ENCODE measurements at regions not wholly inside any gene's neighbourhood (a gene's known extent, or its start where the extent isn't known, plus 50 kb on each side); places are given as distances from the start of the nearest gene placed in this dataset.

DNA sequence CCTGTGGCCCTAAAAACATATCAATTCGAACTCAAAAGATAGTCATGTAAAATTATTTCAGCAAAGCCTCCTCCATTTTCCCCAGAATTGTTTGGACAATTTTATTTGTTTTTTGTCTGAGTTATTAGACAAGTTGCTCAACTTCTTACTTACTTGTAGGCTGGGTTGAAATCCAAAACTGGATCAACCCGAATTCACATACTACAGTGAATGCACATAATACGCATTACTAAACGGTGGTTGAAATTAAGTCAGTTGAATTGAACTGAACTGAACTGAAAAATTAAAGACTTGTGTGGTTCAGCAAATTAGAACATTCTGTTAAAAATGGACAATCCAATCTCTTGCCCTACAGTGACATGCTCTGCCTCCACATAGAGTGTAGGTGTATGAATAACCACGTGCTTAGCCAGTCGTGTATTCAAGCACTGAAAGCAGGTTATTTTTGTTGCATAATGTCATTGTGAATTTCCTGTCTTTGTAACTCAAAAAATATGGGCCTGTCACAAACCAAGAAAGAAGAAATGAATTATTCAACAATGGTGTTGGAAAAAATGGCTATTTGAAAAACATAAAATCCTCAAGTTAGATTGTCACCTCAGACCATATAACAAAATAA is 441.0 kb downstream of the TXNL1 start:
- TF ChIP-seq, protein P1, sequence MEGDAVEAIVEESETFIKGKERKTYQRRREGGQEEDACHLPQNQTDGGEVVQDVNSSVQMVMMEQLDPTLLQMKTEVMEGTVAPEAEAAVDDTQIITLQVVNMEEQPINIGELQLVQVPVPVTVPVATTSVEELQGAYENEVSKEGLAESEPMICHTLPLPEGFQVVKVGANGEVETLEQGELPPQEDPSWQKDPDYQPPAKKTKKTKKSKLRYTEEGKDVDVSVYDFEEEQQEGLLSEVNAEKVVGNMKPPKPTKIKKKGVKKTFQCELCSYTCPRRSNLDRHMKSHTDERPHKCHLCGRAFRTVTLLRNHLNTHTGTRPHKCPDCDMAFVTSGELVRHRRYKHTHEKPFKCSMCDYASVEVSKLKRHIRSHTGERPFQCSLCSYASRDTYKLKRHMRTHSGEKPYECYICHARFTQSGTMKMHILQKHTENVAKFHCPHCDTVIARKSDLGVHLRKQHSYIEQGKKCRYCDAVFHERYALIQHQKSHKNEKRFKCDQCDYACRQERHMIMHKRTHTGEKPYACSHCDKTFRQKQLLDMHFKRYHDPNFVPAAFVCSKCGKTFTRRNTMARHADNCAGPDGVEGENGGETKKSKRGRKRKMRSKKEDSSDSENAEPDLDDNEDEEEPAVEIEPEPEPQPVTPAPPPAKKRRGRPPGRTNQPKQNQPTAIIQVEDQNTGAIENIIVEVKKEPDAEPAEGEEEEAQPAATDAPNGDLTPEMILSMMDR (IDR thresholded peaks at IDR 0.05) = no peak
- TF ChIP-seq POLR2AphosphoS5 (IDR thresholded peaks at IDR 0.05; ENCODE audit: low read depth, low read length) (no peak), SIN3A (IDR thresholded peaks at IDR 0.05; ENCODE audit: borderline replicate concordance, insufficient read depth, low read depth, low read length) (no peak)
- TF ChIP-seq, protein P2, sequence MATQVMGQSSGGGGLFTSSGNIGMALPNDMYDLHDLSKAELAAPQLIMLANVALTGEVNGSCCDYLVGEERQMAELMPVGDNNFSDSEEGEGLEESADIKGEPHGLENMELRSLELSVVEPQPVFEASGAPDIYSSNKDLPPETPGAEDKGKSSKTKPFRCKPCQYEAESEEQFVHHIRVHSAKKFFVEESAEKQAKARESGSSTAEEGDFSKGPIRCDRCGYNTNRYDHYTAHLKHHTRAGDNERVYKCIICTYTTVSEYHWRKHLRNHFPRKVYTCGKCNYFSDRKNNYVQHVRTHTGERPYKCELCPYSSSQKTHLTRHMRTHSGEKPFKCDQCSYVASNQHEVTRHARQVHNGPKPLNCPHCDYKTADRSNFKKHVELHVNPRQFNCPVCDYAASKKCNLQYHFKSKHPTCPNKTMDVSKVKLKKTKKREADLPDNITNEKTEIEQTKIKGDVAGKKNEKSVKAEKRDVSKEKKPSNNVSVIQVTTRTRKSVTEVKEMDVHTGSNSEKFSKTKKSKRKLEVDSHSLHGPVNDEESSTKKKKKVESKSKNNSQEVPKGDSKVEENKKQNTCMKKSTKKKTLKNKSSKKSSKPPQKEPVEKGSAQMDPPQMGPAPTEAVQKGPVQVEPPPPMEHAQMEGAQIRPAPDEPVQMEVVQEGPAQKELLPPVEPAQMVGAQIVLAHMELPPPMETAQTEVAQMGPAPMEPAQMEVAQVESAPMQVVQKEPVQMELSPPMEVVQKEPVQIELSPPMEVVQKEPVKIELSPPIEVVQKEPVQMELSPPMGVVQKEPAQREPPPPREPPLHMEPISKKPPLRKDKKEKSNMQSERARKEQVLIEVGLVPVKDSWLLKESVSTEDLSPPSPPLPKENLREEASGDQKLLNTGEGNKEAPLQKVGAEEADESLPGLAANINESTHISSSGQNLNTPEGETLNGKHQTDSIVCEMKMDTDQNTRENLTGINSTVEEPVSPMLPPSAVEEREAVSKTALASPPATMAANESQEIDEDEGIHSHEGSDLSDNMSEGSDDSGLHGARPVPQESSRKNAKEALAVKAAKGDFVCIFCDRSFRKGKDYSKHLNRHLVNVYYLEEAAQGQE (IDR thresholded peaks at IDR 0.05; ENCODE audit: insufficient read depth in 1 of 2, low read depth in 2 of 2, low read length in 1 of 2) = no peak

Measured in Panc1 (cell line).